ENCODE measurements at regions not wholly inside any gene's neighbourhood (a gene's known extent, or its start where the extent isn't known, plus 50 kb on each side); places are given as distances from the start of the nearest gene placed in this dataset.

DNA sequence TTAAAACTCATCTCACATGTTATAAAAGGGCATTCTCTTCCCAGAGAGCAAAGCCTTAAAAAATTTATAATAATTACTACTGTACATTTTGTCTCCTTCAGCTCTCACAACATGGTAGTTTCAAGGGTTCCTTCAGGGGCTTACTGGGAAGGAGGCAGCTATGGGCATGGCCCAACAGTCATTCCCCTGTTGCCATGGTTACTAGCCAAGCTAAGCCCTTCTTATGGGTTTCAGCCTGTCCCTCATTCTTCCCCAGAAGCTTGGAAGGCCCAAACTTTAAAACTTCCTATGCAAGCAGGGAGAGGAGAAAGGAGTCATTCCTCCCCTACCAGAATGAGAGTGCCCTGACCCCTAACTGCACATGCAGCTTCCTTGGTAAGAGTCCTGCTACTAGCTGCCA lies 82.2 kb upstream of the CNTLN start:
- no peak for DNase-seq (ENCODE audit: extremely low spot score in 2 of 2)
- intact Hi-C loops (cut with DNase I) = no loop called here
- Histone ChIP-seq H3K27ac (no peak overlapping the region), H3K27me3 (no peaks in the 10 kb centered on the region), H3K4me3 (no peak overlapping the region), H3K9me3 (no peaks in the 10 kb centered on the region), H3K36me3 (no peaks in the 10 kb centered on the region), H3K4me1 (no peaks in the 10 kb centered on the region)
- TF ChIP-seq POLR2A (IDR thresholded peaks at IDR 0.05) (no peak), POLR2AphosphoS5 (IDR thresholded peaks at IDR 0.05; ENCODE audit: insufficient read depth in 1 of 2, low read depth in 1 of 2) (no peak)
- TF ChIP-seq, protein P1, sequence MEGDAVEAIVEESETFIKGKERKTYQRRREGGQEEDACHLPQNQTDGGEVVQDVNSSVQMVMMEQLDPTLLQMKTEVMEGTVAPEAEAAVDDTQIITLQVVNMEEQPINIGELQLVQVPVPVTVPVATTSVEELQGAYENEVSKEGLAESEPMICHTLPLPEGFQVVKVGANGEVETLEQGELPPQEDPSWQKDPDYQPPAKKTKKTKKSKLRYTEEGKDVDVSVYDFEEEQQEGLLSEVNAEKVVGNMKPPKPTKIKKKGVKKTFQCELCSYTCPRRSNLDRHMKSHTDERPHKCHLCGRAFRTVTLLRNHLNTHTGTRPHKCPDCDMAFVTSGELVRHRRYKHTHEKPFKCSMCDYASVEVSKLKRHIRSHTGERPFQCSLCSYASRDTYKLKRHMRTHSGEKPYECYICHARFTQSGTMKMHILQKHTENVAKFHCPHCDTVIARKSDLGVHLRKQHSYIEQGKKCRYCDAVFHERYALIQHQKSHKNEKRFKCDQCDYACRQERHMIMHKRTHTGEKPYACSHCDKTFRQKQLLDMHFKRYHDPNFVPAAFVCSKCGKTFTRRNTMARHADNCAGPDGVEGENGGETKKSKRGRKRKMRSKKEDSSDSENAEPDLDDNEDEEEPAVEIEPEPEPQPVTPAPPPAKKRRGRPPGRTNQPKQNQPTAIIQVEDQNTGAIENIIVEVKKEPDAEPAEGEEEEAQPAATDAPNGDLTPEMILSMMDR (IDR thresholded peaks at IDR 0.05) = no peak

DNA sequence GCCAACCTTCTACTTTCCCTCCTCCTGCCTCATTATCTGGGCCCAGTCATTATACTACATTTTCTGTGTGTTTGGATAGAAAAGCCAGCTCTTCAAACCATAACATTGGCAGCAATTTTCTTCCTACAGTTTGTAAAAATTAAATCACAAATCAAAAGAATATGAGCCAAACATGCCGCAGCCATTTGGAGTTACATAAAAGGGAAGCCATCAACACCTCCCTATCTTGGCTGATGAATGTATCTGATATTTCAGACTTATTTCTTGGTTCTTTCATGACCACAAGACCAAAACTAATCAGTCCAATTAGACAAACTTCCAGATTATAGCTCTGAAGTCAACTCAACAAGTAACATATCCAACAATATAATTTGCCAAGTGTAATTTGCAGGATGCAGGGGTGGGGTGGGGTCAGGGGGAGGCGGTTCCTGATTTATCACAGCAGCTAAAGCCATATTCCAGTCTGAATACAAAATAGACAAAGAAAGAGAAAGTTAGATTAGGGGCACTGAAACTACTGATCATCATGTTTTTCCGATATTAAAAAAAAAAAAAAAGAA lies 89.4 kb upstream of the CNTLN start:
- Histone ChIP-seq H3K36me3 (no peaks in the 10 kb centered on the region), H3K4me3 (no peak overlapping the region), H3K4me1 (no peaks in the 10 kb centered on the region), H3K9me3 (no peaks in the 10 kb centered on the region), H3K27ac (no peak overlapping the region), H3K27me3 (no peaks in the 10 kb centered on the region)
- intact Hi-C loops (cut with DNase I) = no loop called here
- no peak for TF ChIP-seq POLR2A (IDR thresholded peaks at IDR 0.05)
- TF ChIP-seq, protein P1 (IDR thresholded peaks at IDR 0.05) = no peak
- no peak for TF ChIP-seq POLR2AphosphoS5 (IDR thresholded peaks at IDR 0.05; ENCODE audit: insufficient read depth in 1 of 2, low read depth in 1 of 2)
- DNase-seq (ENCODE audit: extremely low spot score in 2 of 2) = no peak

DNA sequence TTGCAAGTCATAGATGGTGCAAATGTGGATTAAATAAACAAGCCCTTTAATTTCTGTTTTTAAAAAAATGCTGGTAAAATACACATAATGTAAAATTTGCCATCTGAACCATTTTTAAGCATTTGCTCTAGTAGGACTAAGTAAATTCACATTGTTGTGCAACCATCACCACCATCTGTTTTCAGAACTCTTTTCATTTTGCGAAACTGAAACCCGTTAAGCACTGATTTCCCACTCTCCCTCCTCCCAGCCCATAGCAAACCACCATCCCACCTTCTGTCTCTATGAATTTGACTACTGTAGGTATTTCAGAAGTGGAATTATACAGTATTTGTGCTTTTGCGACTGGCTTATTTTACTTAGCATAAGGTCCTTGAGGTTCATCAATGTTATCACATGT lies 103.3 kb upstream of the CNTLN start:
- DNase-seq (ENCODE audit: extremely low spot score in 2 of 2) = no peak
- Histone ChIP-seq H3K9me3 (no peaks in the 10 kb centered on the region), H3K27me3 (no peaks in the 10 kb centered on the region), H3K4me1 (no peaks in the 10 kb centered on the region), H3K4me3 (no peak overlapping the region), H3K27ac (no peak overlapping the region), H3K36me3 (no peaks in the 10 kb centered on the region)
- TF ChIP-seq POLR2AphosphoS5 (IDR thresholded peaks at IDR 0.05; ENCODE audit: insufficient read depth in 1 of 2, low read depth in 1 of 2) = no peak
- TF ChIP-seq, protein P1 (IDR thresholded peaks at IDR 0.05) = no peak
- TF ChIP-seq POLR2A (IDR thresholded peaks at IDR 0.05) = no peak
- intact Hi-C loops (cut with DNase I) = no loop called here

DNA sequence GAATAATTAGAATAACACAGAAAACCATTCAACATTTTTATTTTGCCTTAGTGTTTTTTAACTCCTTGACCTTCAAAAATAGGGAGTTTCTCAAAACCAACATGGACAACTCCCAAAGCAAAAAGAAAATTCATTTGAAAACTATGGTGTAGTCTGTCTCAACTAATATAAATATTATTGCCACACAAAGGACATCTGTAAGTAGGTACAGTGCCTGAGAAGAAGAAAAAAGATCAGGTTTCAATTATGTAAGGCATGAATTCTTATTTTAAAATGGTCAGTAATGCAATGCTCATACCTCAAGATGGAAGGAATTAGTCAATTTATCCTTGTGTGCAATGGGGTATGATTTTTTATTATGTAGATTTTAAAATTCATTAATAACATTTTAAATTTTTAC lies 109.6 kb upstream of the CNTLN start:
- no peak for DNase-seq (ENCODE audit: extremely low spot score in 2 of 2)
- intact Hi-C loops (cut with DNase I) = no loop called here
- no peak overlapping the region for H3K4me3 ChIP-seq
- H3K9me3 ChIP-seq = no peaks in the 10 kb centered on the region
- no peaks in the 10 kb centered on the region for H3K27me3 ChIP-seq
- H3K27ac ChIP-seq = no peak overlapping the region
- H3K36me3 ChIP-seq = no peaks in the 10 kb centered on the region
- no peaks in the 10 kb centered on the region for H3K4me1 ChIP-seq
- no peak for TF ChIP-seq POLR2AphosphoS5 (IDR thresholded peaks at IDR 0.05; ENCODE audit: insufficient read depth in 1 of 2, low read depth in 1 of 2)
- TF ChIP-seq POLR2A (IDR thresholded peaks at IDR 0.05) = no peak
- TF ChIP-seq, protein P1 (IDR thresholded peaks at IDR 0.05) = no peak

DNA sequence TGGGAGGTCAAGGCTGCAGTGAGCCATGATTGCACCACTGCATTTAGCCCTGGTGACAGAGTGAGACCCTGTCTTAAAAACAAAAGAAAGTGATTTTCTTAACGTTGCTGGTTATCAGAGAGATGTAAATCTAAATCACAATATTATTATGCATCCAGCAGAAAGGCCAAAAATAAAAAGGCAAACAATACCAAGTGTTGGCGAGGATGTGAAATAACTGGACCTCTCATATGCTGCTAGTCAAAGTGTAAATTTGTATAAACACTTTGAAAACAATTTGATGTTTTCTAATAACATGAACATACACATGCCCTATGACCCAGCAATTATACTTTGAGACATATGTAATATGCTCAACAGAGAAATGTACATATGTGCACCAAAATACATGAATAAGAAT lies 110.7 kb upstream of the CNTLN start:
- H3K4me1 ChIP-seq = no peaks in the 10 kb centered on the region
- intact Hi-C loops (cut with DNase I) = no loop called here
- DNase-seq (ENCODE audit: extremely low spot score in 2 of 2) = no peak
- H3K27me3 ChIP-seq = no peaks in the 10 kb centered on the region
- H3K27ac ChIP-seq = no peak overlapping the region
- no peaks in the 10 kb centered on the region for H3K9me3 ChIP-seq
- H3K36me3 ChIP-seq = no peaks in the 10 kb centered on the region
- TF ChIP-seq, protein P1 (IDR thresholded peaks at IDR 0.05) = no peak
- TF ChIP-seq POLR2A (IDR thresholded peaks at IDR 0.05) (no peak), POLR2AphosphoS5 (IDR thresholded peaks at IDR 0.05; ENCODE audit: insufficient read depth in 1 of 2, low read depth in 1 of 2) (no peak)
- H3K4me3 ChIP-seq = no peak overlapping the region

Data from vagina (tissue), 2 donors.